DND-41 (cell line): ENCODE measurements at regions not wholly inside any gene's neighbourhood (a gene's known extent, or its start where the extent isn't known, plus 50 kb on each side); places are given as distances from the start of the nearest gene placed in this dataset.

Experiments
- CTCF ChIP-seq: IDR thresholded peaks from 2 replicates; pipeline ENCODE4 v1.5.1; 2012; ENCODE audit warnings: borderline replicate concordance, low read length, moderate library complexity, mild to moderate bottlenecking; ENCODE audit not compliant: poor library complexity, severe bottlenecking; ENCODE audit errors: extremely low read depth
- EZH2 ChIP-seq: IDR thresholded peaks from 3 replicates; pipeline ENCODE4 v1.6.1; 2012; ENCODE audit warnings: borderline replicate concordance, low read depth, mild to moderate bottlenecking, moderate library complexity, low read length, inconsistent platforms; ENCODE audit not compliant: severe bottlenecking

GRCh38 chr14:21937996-21938395 is 264.4 kb upstream of the OR4E1 start:
- no peak for TF ChIP-seq CTCF
- TF ChIP-seq EZH2: no peak
